ENCODE measurements at regions not wholly inside any gene's neighbourhood (a gene's known extent, or its start where the extent isn't known, plus 50 kb on each side); places are given as distances from the start of the nearest gene placed in this dataset.

DNA sequence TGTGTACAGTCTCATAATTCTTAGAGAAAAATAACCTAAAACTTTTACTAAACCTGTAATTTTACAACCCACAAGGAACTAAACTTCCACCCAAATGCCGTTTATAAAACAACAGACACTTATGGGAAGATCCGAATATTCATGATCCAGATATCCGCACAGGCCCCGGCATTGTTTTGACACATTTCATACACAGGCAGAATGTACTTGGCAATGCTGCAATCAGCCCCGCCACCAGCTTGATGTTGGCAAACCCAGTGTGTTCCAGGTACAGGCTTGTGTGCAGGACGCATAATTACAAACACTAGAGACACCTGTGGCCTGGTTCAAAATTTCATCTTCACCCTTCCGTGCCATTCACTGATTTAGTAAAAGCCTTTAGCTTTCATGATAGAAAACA is 393.0 kb upstream of the SALL3 start:
- TF ChIP-seq, protein P1, sequence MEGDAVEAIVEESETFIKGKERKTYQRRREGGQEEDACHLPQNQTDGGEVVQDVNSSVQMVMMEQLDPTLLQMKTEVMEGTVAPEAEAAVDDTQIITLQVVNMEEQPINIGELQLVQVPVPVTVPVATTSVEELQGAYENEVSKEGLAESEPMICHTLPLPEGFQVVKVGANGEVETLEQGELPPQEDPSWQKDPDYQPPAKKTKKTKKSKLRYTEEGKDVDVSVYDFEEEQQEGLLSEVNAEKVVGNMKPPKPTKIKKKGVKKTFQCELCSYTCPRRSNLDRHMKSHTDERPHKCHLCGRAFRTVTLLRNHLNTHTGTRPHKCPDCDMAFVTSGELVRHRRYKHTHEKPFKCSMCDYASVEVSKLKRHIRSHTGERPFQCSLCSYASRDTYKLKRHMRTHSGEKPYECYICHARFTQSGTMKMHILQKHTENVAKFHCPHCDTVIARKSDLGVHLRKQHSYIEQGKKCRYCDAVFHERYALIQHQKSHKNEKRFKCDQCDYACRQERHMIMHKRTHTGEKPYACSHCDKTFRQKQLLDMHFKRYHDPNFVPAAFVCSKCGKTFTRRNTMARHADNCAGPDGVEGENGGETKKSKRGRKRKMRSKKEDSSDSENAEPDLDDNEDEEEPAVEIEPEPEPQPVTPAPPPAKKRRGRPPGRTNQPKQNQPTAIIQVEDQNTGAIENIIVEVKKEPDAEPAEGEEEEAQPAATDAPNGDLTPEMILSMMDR (IDR thresholded peaks at IDR 0.05), result no peak
- no peak for TF ChIP-seq POLR2AphosphoS5 (IDR thresholded peaks at IDR 0.05)
- TF ChIP-seq POLR2A (IDR thresholded peaks at IDR 0.05), result no peak
- TF ChIP-seq EP300 (IDR thresholded peaks at IDR 0.05; ENCODE audit: low read depth), result no peak
